GM19351 (cell line): ENCODE measurements at regions not wholly inside any gene's neighbourhood (a gene's known extent, or its start where the extent isn't known, plus 50 kb on each side); places are given as distances from the start of the nearest gene placed in this dataset.
"Not testable (repeated sequence)": the region's sequence is repeated elsewhere in the genome, so short reads cannot be mapped to it uniquely, and the experiment has no call there.

Experiments used
- ATAC-seq: cut with Tn5 transposase; IDR thresholded peaks from one replicate; pipeline ENCODE4 v1.9.1; 2021; ENCODE audit warnings: mild to moderate bottlenecking, moderate library complexity; ENCODE audit not compliant: unreplicated experiment

GRCh38 chr6:164602415-164602814 lies 707.0 kb downstream of the C6orf118 start:
- not testable (repeated sequence) for ATAC-seq

- ATAC-seq: no peak
Observed at GRCh38 chr6:164581563-164581962, 727.8 kb downstream of the C6orf118 start.

- no peak for ATAC-seq
Observed at GRCh38 chr6:164579035-164579434, 730.4 kb downstream of the C6orf118 start.

GRCh38 chr6:164578616-164579015 lies 730.8 kb downstream of the C6orf118 start:
- ATAC-seq: no peak

- ATAC-seq: no peak
Observed at GRCh38 chr6:164570801-164571200, 738.6 kb downstream of the C6orf118 start.

- ATAC-seq: no peak
Observed at GRCh38 chr6:164569509-164569908, 739.9 kb downstream of the C6orf118 start.

- ATAC-seq: no peak
Observed at GRCh38 chr6:164563924-164564323, 745.5 kb downstream of the C6orf118 start.

- ATAC-seq: no peak
Observed at GRCh38 chr6:164561656-164562055, 747.7 kb downstream of the C6orf118 start.

GRCh38 chr6:164554700-164555476 lies 754.5 kb downstream of the C6orf118 start:
- ATAC-seq: no peak

GRCh38 chr6:164554226-164554625 lies 755.2 kb downstream of the C6orf118 start:
- ATAC-seq: no peak

- ATAC-seq: no peak
Observed at GRCh38 chr6:164551706-164552105, 757.7 kb downstream of the C6orf118 start.

- no peak for ATAC-seq
Observed at GRCh38 chr6:164547076-164547475, 762.3 kb downstream of the C6orf118 start.

- ATAC-seq: no peak
Observed at GRCh38 chr6:164546263-164546662, 763.1 kb downstream of the C6orf118 start.

GRCh38 chr6:164534070-164534766 lies 775.2 kb downstream of the C6orf118 start:
- no peak for ATAC-seq

GRCh38 chr6:164533045-164533362 lies 776.4 kb downstream of the C6orf118 start:
- ATAC-seq: no peak

- ATAC-seq: no peak
Observed at GRCh38 chr6:164532198-164533044, 777.0 kb downstream of the C6orf118 start.

- ATAC-seq: no peak
Observed at GRCh38 chr6:164531736-164532135, 777.7 kb downstream of the C6orf118 start.

- ATAC-seq: no peak
Observed at GRCh38 chr6:164528539-164528938, 780.9 kb downstream of the C6orf118 start.

- no peak for ATAC-seq
Observed at GRCh38 chr6:164523087-164523654, 786.2 kb downstream of the C6orf118 start.

- ATAC-seq: no peak
Observed at GRCh38 chr6:164520916-164521315, 788.5 kb downstream of the C6orf118 start.
